ENCODE measurements at regions not wholly inside any gene's neighbourhood (a gene's known extent, or its start where the extent isn't known, plus 50 kb on each side); places are given as distances from the start of the nearest gene placed in this dataset.

- H3K9me3 ChIP-seq: no peaks in the 10 kb centered on the region
- intact Hi-C loops (cut with DNase I): no loop called here
- no peaks in the 10 kb centered on the region for H3K36me3 ChIP-seq
- no peak for TF ChIP-seq CTCF (IDR thresholded peaks at IDR 0.05)
- no peak overlapping the region for H3K9ac ChIP-seq (ENCODE audit: low read depth in 2 of 2, low read length in 2 of 2)
- no peaks in the 10 kb centered on the region for H3K4me1 ChIP-seq
- no peaks in the 10 kb centered on the region for H3K27me3 ChIP-seq
- no peak overlapping the region for H3K27ac ChIP-seq
- no peak overlapping the region for H3K4me3 ChIP-seq
- DNase-seq: no peak
Observed at GRCh38 chr5:130532786-130533185, 628.5 kb downstream of the CHSY3 start.

DNA sequence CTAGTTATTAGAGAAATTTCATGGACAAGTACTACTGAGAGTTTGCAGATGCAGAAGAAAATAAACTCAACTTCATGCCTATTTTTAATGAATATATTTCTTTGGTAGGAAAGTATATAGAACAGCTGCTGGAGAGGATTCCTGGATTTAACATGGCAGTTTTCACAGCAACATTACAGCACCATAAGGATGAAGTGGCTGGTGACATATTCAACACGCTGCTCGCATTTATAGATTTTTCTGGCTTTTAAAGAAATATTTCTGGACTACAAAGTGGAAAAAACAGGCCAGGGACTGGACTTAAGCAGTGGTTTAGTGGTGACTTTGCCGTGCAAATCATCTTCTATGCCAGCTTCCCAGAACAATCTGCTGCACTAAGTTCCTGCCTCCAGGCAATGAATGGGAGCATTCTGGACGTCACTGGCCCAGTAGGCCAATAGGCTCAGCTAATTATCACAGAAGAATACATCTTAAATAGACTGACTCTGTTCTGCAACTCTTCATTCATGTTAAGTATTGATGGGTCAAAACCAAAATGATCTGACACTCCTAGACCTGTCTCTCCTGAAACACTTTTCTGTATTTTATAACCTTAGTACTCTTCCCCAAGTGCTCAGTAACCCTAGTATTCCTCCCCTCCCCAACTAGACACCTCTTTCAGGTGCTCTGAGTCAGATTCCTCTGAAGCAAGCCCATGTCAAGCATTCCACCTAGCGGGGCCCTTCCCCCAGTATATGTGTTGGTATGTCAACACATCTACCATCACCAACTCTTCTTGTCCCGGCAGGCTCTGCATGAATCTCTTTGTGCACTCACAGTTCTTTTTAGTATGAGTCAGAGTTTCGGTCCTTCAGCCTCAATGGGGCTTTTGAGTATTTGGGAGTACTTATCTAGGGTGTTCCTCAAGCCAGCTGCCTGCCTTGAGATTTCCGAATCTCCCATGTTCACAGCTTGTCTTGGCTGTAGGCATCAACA lies 625.5 kb downstream of the CHSY3 start:
- Histone ChIP-seq H3K27me3 (no peaks in the 10 kb centered on the region), H3K9me3 (no peaks in the 10 kb centered on the region), H3K4me1 (no peaks in the 10 kb centered on the region), H3K36me3 (no peaks in the 10 kb centered on the region), H3K4me3 (no peak overlapping the region), H3K9ac (ENCODE audit: low read depth in 2 of 2, low read length in 2 of 2) (no peak overlapping the region), H3K27ac (no peak overlapping the region)
- DNase-seq: no peak
- intact Hi-C loops (cut with DNase I): no loop called here
- TF ChIP-seq CTCF (IDR thresholded peaks at IDR 0.05): no peak

DNA sequence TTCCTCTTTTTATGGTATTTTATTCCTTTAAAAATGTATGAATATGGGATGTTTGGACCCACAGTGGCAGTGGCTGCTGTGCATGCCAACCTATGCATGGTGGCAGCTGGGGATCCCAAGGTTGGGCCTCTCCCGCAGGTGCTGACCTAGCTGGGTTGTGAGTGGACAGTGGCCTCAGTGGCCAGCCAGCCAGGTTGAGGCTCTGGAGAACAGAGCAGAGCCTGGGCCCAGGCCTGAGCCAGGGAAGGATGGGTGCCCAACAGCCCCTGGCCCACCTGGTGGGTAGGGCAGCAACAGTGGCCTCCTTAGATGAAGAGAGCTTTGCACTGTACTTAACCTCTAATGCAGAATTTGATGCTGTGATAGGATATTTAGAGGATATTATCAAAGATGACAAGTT lies 624.8 kb downstream of the CHSY3 start:
- no peak for DNase-seq
- H3K9ac ChIP-seq (ENCODE audit: low read depth in 2 of 2, low read length in 2 of 2): no peak overlapping the region
- H3K27ac ChIP-seq: no peak overlapping the region
- no peaks in the 10 kb centered on the region for H3K9me3 ChIP-seq
- no peaks in the 10 kb centered on the region for H3K36me3 ChIP-seq
- H3K4me3 ChIP-seq: no peak overlapping the region
- intact Hi-C loops (cut with DNase I): no loop called here
- no peaks in the 10 kb centered on the region for H3K4me1 ChIP-seq
- H3K27me3 ChIP-seq: no peaks in the 10 kb centered on the region
- TF ChIP-seq CTCF (IDR thresholded peaks at IDR 0.05): no peak

- no peak for DNase-seq
- TF ChIP-seq CTCF (IDR thresholded peaks at IDR 0.05): no peak
- Histone ChIP-seq H3K9ac (ENCODE audit: low read depth in 2 of 2, low read length in 2 of 2) (no peak overlapping the region), H3K9me3 (no peaks in the 10 kb centered on the region), H3K36me3 (no peaks in the 10 kb centered on the region), H3K4me3 (no peak overlapping the region), H3K27ac (no peak overlapping the region), H3K27me3 (no peaks in the 10 kb centered on the region), H3K4me1 (no peaks in the 10 kb centered on the region)
- intact Hi-C loops (cut with DNase I): no loop called here
Observed at GRCh38 chr5:130528474-130528873, 624.2 kb downstream of the CHSY3 start.

DNA sequence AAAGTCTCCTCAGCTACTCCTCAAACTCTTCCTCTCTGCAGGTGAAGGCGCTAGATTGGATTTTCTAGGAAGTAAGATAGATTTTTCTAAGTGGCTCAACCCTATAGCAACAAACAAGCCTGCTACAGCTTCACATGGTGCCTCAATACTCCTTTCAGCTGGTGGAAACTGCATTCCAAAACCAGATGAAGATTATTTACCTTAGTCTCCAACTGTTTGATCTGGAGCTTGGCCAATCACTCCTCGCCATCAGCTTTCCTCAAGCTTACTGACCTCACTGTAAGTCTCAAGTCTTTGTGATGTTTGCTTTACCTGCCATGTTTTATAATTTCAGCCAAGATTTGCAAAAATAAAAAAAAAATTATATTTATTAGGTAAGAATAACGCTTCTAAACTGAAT lies 622.4 kb downstream of the CHSY3 start:
- intact Hi-C loops (cut with DNase I): no loop called here
- Histone ChIP-seq H3K9me3 (no peaks in the 10 kb centered on the region), H3K4me1 (no peaks in the 10 kb centered on the region), H3K4me3 (no peak overlapping the region), H3K36me3 (no peaks in the 10 kb centered on the region), H3K27ac (no peak overlapping the region), H3K9ac (ENCODE audit: low read depth in 2 of 2, low read length in 2 of 2) (no peak overlapping the region), H3K27me3 (no peaks in the 10 kb centered on the region)
- TF ChIP-seq CTCF (IDR thresholded peaks at IDR 0.05): no peak
- no peak for DNase-seq

All from colonic mucosa (tissue), 4 donors.